ENCODE measurements at regions not wholly inside any gene's neighbourhood (a gene's known extent, or its start where the extent isn't known, plus 50 kb on each side); places are given as distances from the start of the nearest gene placed in this dataset.

GRCh38 chr2:120541972-120542670, 193.5 kb upstream of the GLI2 start:
- no peak for TF ChIP-seq CTCF (conservative IDR thresholded peaks at IDR 0.05; ENCODE audit: low read depth, low read length)
- no peak for TF ChIP-seq EZH2 (IDR thresholded peaks at IDR 0.05; ENCODE audit: borderline replicate concordance, low read depth, low read length, poor library complexity, severe bottlenecking)
